ENCODE measurements at regions not wholly inside any gene's neighbourhood (a gene's known extent, or its start where the extent isn't known, plus 50 kb on each side); places are given as distances from the start of the nearest gene placed in this dataset.

GRCh38 chr13:80235166-80235966 is 105.6 kb downstream of the SPRY2 start:
- no peak for DNase-seq

DNA sequence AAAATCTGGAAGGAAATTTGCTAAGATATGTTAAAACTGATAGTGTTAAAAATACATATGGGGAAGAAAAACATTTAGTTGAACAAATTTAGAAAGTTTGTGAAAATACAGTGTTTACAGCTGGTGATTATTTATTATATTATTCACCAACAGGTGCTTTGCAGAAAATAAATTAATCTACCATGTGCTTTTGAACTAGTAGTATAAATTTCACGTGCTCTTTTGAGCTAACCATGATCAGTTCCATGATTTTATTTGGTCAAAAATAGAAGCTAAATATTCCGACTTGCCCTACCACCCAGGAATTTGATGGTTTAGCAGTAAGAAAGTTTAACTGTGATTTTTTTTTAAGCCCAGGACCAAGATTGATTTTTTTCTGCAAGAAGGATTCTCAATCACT is 113.3 kb downstream of the SPRY2 start:
- no peak for DNase-seq

DNA sequence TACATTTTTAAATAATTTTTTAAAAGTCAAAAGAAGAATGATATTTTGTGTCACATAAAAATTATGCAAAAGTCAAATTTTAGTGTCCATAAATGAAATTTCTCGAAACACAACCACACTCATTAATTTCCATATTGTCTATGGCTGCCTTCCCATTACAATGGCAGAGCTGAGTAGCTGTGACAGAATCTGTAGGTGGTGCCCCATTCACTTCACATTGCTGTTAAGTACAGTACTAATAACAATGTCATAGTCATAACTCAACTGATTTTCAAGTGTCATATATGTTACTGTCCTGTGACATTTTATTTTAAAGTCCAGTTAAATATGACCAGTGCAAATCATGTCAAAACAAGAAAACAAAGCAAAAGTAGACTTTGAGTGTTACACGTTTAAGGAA is 114.3 kb downstream of the SPRY2 start:
- DNase-seq = no peak

- no peak for DNase-seq
Observed at GRCh38 chr13:80224468-80224867, 116.5 kb downstream of the SPRY2 start.

- no peak for DNase-seq
Observed at GRCh38 chr13:80217614-80218456, 123.1 kb downstream of the SPRY2 start.

DNA sequence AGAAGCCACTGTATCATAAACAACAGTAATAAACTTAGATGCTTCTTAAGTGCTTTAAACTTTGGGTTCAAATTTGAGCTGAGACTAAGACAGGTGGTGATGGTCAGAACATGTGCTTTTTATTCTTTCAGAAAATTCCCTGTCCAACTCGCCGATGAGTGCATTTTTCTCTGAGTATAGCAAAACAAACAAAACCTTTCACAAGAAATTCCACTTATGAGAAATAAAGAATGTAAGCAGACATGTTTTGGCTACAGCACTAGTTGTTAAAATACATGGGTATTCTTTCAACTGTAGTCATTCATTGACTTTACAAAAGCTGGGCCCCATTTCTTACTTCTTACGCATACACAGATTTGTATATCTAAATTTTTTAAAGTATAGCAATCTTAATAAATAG is 125.6 kb downstream of the SPRY2 start:
- no peak for DNase-seq

- DNase-seq = no peak
Observed at GRCh38 chr13:80214521-80214991, 126.4 kb downstream of the SPRY2 start.

- no peak for DNase-seq
Observed at GRCh38 chr13:80214050-80214449, 126.9 kb downstream of the SPRY2 start.

- DNase-seq = no peak
Observed at GRCh38 chr13:80213201-80213600, 127.7 kb downstream of the SPRY2 start.

- no peak for DNase-seq
Observed at GRCh38 chr13:80211566-80211965, 129.4 kb downstream of the SPRY2 start.

GRCh38 chr13:80204642-80205041 is 136.3 kb downstream of the SPRY2 start:
- no peak for DNase-seq

GRCh38 chr13:80203496-80203895 is 137.4 kb downstream of the SPRY2 start:
- no peak for DNase-seq

GRCh38 chr13:80201694-80202468 is 139.0 kb downstream of the SPRY2 start:
- no peak for DNase-seq

GRCh38 chr13:80199585-80200292 is 141.2 kb downstream of the SPRY2 start:
- no peak for DNase-seq

GRCh38 chr13:80199067-80199466 is 141.9 kb downstream of the SPRY2 start:
- DNase-seq = no peak

GRCh38 chr13:80196756-80197155 is 144.2 kb downstream of the SPRY2 start:
- no peak for DNase-seq

DNA sequence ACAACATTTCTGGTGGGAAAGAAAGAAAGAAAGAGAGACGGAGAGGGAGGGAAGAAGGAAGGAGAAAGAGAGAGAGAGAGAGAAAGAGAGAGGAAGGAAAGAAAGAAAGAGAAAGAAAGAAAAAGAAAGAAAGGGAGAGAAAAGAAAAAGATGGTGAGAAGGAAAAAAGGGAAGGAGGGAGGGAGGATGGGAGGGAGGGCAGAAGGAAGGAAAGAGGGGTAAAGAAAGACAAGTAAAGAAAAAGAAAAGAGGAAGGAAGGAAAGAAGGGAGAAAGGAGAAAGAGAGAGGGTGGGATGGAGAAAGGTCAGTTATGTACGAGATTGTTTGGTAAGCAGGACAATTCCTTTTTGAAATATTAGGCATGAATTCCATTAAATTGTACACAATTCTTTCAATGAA is 145.3 kb downstream of the SPRY2 start:
- DNase-seq = no peak

DNA sequence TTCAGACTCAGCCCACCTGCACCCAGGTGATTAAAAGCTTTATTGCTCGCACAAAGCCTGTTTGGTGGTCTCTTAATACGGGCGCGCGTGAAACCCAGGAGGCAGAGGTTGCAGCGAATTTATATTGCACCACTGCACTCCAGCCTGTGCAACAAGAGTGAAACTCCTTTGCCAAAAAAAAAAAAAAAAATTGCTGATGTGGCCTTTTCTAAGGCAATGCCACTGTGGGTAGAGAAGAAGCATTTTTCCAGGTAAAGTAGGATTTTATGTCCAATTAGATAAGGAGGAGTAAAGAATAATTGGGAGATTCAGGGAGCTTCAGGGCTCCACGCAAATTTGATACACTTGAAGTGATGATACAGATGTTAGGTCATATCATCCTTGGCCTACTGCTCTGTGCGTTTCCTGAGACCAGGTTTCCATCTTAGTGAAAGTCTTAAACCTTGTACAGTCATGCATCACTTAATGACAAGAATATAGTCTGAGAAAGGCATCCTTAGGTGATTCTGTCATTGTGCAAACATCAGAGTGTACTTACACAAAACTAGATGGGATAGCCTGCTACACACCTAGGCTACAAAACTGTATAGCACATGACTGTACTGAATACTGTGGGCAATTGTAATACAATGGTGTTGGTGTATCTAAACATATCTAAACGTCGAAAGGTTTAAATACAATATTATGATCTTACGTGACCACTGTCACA is 150.9 kb downstream of the SPRY2 start:
- DNase-seq = no peak

DNA sequence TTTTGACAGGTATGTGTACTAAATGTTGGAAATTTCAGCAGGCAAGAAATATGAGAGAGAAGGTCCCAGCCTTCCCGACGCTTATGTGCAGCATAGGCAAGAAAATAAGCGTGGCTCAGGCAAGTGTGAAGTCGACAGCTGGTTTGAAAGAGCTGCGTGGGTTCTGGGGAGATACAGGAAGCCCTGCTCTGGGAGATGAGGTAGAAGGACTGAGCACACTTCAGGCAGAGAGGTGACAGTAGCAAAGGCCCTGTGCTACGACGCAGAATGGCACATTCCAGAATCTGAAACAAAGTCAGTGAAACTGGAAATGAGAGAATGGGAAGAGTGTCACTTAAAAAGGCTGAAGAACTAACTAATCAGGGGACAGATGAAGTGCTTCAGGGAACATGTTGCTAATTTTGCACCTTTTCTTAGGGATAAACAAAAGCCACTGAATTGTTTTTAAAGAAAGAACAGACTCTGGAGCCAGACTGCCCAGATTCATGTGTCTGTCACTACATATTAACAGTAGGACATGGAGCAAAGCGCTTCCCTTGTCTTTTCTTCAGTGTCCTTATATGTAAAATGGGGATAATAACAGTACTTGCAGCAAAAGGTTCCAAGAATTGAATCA is 160.1 kb downstream of the SPRY2 start:
- DNase-seq = no peak

GRCh38 chr13:80177327-80177726 is 163.6 kb downstream of the SPRY2 start:
- DNase-seq = no peak

GRCh38 chr13:80173224-80173623 is 167.7 kb downstream of the SPRY2 start:
- DNase-seq = no peak

DNA sequence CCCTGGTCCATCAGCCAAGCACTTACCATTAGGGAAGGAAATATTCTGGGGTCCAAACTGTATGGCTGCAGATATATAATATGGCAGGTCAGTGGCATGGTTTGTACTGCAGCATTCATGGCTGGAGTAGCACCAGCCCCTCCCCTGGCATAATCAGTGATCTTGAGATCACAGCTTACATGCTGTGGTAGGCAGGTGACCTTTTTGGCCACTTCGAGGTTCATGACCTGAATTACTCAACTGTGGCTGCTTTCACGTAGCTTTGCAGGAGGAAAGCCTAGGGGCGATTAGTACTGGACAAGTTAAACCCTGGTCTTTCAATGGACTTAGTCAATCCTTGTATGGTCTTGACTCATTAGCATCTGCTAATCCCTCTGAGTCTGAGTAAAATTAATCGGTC is 169.8 kb downstream of the SPRY2 start:
- DNase-seq = no peak
